NCI-H524 treated with DMSO at 0.1 percent for 48 hours (cell line): ENCODE measurements at regions not wholly inside any gene's neighbourhood (a gene's known extent, or its start where the extent isn't known, plus 50 kb on each side); places are given as distances from the start of the nearest gene placed in this dataset.
A peak's percentile ranks its signal among the peaks of the same experiment; 100 is the strongest.

Experiments
- DNase-seq: peaks from one replicate; lab custom pipeline; 2025; lab: John Stamatoyannopoulos, UW

DNA sequence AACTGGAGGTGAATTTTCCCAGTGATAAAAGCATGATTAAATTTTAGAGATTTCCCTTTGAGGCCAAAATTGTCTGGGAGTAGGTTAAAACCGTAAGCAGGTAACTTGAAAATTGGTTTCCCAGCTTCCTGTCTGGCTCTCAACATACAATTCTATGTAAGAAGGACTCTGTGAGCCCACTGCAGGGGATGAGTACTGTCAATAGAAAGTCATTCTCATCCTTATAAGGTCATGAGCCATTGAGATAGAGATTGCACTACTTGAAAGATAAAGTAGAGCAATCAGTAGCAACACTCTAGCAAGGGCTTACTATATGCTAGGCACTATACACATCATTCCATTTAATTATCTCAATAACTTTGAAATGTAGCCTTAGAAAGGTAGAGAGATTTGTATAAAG, 225.6 kb upstream of the HMGA2 start:
- DNase-seq = no peak

DNA sequence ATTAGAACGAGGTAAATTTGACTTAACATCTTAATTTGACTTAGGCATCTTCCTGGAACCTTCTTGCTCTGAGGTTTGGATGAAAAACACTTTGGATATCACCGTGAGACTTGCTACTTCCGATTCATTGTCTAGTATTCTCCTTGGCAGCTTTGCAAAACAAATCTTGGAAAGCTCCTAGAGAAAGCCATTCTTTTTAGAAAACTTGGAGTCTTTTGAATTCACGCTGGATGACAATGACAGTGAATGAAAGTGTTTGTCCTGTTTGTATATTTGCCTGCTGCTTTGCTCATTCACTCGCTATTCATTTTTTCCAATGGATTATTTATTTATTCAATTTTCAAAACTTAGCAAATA, 222.1 kb upstream of the HMGA2 start:
- no peak for DNase-seq

DNA sequence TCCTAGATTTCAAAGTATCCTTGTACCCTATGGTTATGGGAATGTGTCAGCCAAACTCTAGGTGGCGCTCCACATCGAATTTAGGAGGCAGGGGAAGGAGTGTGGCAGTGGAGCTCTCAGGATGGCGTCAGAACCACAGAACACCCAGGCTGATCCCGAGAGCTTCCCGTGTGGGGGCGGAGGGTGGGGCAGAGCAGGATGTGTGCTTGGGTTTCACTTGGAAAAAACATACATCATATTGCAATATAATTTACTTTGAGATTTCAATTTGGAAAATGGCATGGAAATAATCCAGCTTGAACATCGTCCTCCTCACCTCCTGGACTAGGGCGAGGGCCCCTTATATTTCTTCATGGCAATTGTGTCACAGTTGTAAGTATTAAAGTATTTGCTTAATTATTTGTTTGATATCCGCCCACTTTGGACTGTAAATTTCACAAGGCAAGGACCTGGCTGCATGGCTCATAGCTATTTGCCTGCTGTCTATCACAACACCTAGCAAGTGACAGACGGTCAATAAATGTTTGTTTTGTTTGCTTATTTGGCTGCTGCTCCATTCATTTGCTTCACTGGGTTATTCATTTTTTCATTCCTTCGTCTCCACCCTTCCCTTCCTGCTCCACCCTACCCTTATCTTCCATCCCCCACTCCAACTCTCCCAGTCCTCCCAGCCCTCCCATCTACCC, 221.5 kb upstream of the HMGA2 start:
- peak; percentile 11 for DNase-seq

DNA sequence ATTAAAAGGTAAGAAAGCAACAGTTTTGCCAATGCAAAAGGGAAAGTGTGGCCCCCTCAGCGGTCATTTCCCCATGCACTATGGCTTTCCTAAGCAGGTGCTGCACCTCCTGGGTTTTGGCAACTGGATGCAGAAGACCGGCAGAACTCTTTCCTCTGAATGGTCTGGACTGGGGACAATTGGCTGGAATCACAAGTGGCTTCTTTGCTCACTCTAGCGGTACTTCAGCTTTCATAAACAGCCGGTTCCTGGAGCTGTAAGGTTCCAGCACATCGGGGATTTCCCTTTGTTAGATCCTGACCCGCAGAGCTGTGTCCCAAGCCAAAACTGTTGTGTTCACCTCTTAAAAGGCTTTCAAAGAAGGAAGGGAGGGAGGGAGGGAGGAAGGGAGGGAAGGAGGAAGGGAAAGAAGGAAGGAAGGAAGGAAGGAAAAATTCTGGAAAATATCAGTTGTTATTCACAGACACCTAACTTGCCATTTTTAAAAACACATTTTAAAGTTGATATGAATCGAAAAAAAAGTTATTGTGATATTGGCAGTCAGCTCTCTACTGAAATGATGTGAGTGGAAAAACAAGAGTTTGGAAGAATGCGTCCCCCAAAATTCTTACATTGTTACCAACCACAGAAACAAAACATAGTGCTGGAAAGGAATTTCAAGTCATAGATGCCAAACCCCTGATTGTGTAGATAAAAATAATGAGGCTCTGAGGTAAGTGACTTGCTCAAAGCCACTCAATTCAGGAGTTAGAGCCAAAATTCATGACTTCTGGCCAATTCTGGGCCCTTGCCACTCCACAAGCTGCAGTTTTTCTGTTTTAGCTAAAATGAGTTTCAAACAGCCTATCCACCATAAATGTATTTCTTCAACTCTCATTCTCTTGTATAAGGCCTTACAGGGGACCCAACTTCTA, 220.6 kb upstream of the HMGA2 start:
- no peak for DNase-seq

DNA sequence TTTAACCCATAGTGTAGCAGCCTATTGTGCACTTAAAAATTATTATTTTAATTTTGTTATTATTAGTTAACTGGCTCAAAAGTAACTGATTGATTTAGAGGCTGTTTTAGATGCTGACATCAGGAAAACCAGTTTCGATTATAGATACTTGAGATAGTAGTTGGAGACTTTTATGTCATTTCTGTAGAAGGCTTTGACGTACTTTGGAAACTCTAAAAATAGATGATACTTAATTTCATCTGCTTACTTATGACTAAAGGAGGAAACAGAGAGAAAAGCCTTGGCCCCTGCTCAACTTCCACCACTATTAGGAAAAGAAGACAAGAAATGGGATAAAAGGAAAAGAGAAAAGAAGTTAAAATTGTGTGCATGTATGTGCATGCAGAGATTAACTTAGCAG, 219.3 kb upstream of the HMGA2 start:
- DNase-seq = no peak

DNA sequence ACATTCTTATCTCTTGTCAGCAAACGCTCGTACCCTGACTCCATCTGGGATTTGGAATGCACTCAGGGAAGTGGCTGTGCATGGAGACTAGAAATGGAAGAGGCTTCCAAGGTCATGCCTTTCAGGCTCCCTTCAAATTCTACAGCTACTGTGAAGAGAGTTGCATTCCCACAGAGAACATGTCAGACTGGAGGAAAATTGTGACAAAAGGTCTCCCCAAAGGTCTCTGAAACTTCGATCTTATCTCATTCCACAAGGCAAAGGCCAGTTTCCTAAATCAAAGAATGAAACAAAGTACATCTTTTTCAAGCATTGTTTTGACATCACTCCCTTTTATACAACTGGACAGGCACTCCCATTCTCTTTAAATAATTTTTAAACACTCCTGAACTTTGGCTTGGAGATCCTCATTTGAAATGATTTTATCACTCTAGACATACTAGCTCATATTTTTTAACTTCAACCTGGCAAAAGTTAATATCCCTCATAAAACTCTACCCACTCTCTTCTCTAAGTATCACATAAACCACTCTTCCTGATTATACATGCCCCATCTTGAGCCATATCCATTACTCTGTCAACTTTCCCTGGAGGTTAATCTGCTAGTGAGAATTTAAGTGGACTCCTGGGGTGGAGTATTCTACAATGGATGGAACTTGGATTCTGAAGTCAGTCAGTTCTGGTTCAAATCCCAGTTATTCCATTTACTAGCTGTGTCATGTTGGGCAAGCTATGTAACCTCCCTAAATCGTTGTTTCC, 218.1 kb upstream of the HMGA2 start:
- no peak for DNase-seq

DNA sequence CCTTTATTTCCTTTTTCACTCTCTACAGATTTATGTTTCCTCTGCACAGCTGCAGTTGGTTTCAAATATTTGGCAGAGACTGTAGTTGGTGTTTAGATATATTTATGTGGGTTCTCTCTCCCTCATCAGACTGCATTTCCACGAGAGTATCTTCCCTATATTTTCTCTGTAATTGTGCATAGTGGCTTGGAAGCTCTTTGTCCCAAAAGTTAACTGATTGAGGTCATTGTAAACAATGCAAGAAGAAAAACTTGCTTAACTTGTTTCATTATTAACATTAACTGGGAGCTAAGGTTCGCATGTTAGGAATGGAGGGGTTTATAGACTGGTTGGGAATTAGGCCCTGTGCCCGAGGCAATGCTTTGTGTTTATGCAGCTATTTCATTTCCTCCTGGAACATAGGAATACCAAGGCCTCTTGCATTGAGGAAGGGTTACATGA, 216.9 kb upstream of the HMGA2 start:
- no peak for DNase-seq

DNA sequence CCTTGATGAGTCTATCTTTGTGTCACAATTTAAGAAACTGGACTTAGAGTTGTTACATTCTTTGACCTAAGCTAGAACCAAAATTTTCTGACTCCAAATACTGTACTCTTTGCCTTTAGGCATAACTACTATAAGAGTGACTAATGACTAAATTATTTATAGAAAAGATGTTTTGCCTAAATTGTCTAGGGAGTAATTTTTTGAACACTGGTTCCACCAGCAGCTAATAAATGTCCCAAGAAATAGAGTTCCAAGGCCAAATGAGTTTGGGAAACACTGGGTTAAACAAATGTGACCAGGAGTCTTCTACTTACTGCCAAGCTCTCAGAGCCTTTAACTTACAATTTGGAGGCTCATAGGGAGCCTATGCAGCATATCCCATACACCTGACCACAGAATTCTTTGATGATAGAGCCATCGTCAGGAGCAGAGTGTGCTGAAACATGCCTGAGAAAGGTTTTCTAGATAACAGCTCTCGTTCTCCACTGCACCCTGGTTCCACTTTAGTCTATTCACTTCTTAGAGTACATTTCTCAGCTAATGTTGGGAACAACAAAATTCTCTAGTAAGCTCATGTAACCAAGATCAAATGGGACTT, 215.9 kb upstream of the HMGA2 start:
- DNase-seq = no peak

DNA sequence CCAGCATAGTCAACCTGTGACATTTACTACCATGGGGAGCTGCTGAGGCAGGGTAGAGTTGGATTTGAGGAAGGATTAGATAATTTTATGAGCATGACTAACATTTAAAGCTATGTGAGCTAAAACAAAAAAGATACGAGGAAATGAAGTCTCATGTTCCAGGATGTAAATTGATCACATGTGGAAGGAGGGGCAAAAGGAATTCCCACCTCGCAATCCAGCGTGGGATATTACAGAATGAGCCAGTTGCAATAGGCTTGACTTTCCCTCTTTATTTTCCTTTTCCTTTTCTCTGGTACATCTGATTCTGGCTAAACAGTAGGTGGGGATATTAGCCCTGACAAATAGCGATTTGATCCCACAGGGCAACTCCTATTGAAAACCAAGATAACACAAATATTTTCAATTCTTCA, 214.9 kb upstream of the HMGA2 start:
- DNase-seq = no peak

DNA sequence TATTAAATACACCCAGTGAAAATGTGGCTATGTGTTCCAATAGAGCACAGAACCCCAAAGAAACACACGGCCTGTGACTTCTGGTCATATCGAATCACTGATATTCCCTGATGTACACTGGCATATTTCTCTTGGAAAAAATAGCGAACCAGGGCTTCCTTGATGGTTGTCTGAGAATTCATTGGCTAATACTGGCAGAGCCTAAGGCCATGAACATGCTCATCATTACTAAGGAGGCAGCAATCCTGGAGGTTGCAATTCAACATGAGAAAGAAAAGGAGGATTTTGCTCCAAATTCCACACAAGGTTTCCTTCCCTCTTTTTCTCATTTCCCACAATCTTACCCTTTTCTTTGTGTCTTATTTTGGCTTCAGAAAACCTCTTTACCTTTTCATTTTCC, 212.9 kb upstream of the HMGA2 start:
- no peak for DNase-seq

DNA sequence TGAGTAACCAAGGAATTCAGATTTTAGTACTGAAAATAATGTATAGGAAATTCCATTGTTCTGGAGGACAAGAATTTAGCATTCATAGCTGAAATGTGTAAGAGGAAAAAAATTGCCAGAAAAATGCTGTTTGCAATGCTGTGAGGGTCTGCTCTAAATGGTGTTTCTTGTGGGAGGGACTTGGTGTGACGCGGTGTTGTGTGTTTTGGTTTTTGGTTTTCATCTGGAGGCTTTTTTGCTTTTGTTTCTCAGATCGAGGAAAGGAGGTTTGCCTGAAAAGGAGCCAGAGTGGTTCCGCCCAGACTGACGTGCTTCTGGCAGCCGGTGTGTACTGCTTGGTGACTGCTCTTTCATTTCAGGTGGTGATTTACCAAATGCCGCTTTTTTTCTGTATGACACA, 211.8 kb upstream of the HMGA2 start:
- DNase-seq = no peak

DNA sequence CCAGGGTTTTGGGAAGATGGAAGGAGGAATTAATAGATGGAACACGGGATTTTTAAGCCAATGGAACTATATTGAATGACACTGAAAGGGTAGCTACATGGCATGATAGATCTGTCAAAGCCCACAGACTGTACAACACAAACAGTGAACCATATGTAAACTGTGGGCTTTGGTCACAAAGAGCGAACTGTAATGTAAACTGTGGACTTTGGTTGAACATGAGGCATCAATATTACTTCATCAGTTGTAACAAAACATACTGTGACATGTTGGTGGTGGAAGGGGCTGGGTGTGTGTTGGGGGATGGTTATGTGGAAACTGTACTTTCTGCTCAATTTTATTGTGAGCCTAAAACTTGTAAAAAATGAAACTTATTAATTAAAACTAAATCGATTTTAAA, 210.6 kb upstream of the HMGA2 start:
- no peak for DNase-seq

DNA sequence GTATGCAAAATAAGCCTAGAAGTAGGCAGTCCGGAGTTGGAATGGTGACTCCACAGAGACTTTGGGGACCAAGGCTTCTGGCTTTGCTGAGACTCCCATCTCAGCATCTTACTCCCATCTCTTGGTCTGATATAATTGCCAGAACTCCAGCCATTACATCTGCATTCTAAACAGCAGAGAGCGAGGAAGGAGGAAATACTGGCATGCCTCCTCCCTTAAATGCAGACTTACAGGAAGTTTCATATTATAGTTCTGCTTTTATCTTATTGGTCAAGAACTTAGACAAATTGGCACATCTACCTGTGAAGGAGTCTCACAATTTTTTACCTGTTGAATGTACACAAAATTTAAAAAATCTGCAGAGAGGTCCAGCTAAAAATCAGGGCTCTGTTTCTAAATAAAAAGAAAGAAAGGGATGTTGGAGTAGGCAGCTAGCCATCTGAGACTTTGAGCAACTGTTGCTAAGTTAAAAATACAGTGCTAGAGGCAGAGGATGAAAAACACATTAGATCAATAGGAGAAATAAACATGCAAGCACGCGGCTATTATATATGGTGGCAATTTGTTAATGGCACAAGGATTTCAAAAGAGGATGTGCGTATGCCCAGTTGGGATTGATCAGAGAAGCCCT, 209.9 kb upstream of the HMGA2 start:
- DNase-seq = no peak

DNA sequence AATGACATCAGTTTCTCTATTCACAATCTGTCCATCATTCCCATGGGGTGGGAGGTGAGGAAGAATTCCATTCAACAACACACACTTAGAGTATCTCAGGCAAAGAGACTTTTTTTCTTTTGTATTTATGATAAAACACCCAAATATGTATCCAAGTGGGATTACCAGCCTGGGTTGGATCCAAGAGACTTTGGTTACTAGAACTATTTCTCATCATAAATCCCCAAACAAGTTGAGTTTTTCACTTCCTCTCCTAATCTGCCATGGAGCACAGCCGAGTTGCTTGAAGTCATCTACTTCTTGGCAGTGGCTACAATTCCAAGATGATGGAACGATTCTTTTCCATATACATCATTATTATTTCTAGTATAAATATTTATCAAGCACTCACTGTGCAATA, 209.2 kb upstream of the HMGA2 start:
- DNase-seq = no peak

DNA sequence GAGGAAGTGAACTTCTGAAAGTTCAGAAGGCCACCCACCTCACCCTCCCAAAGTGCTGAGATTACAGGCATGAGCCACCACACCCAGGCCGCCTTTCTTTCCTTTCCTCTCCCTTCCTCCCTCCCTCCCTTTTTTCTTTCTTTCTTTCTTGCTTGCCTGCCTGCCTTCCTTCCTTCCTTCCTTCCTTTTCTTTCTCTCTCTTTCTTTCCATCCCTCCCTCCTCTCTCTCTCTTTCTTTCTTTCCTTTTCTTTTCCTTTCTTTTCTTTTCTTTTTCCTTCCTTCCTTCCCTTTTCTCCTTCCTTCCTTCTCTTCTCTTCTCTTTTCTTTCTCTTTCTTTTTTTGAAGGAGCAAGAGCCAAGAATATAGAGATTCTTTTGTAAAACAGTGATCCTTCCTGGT, 208.3 kb upstream of the HMGA2 start:
- no peak for DNase-seq

DNA sequence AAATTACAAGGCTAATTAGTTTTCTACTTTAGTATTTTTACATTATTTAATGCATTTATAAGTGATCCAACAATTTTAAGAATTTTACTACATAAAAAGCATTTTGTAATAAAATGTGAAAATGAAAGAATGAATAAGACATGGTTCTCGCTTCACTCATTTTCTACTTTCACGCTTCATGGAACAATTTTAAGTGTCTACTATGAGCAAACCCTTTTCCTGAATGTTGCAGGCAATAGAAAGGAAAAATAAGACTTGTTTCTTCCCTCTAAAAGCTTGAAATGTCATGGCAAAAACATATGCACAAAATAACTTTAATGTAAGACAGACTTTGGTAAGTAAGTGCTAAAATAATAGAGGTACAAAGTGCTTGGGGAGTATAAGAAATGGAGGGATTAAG, 205.7 kb upstream of the HMGA2 start:
- no peak for DNase-seq

DNA sequence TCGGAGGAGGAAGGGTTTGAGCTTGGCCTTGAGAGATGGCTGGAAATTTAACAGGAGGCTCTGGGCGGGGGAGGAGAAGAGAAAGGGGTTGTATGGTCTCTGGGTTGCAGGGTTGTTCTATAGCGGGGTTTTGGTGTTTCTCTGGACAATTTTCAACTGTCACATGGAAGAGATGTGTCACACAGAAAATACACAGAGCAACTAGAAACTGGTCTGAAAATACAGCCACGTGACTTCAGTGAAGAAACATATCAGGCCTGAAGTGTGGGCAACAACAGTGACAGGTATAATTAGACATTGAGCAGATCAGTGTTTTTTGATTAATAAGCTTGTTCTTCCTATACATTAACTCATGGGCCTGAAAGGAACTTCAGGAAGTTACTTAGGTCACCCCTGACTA, 205.3 kb upstream of the HMGA2 start:
- no peak for DNase-seq

DNA sequence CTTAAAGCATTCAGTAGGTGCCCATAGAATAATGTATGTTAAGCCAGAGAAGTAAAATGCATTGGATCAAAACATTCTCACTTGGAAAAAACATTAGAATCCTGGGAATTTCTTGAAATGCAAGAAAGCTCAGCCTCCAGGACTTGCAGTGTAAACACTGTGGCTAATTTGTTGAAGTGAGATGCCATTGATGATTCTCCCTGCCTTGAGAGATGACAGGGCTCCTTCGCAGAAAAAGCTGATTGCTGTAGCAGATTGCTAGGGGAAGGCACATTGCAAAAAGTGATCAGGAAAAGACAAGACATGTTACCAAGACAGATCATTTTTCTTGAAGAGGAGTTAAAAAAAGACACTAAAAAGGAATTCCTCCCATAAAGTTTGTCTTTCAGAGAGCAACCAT, 204.2 kb upstream of the HMGA2 start:
- no peak for DNase-seq

DNA sequence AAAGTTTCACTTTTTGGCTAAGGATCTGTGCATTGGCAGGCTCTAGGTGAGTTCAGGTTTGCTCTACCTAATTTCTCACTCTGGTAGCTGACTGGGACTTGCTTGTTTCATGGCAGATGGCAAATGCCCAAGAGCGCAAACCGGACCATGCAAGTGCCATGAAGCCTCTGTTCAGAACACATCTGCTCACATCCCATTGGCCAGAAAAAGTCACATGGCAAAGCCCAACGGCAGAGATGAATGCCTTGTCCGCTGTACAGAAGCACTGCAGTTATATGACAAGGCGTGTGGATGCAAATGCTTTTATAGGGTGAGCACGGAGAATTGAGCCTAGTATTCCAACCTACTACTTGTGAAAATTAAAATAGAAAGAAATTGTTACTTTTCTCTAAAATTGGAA, 202.2 kb upstream of the HMGA2 start:
- DNase-seq = no peak

DNA sequence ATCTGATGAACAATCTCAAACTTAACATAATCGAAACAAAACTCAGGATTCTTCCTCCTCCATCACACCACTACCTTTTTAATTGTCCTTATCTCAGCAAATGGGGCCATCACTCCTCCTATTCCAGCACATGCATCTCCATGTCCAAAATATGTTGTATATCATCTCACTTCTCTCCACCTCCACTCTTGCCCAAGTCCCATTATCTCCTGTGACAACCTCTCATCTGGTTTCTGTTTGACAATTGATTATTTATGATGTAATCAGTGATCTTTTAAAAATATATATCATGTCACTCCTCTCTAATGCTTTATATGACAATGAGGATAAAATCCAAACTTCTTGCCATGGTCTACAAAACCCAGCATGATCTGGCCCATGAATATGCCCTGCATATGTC, 200.8 kb upstream of the HMGA2 start:
- DNase-seq = no peak

DNA sequence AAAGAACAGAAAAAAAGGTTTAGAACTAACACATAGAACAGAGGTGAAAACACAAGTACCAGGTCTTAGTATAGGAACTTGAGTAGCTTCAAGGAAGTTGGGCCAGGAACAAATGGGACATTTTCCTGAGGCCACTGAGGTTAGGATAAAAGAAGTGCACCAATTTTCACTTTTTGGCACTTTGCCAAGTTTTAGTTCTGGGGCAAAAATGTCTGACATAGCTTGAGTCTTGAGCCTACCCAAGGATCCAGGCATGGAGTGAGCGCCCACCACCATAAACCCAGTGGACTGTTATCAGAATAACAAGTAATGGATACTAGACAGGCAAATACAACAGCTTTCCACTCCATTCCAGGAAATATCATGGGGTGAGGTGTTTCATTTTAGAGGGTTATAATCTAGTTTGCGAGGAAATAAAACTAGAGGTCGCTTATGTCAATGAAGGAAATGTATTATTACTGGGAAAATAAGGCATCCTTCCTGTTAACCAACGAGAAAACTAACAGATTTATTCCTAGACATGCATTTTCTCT, 199.7 kb upstream of the HMGA2 start:
- DNase-seq = no peak

DNA sequence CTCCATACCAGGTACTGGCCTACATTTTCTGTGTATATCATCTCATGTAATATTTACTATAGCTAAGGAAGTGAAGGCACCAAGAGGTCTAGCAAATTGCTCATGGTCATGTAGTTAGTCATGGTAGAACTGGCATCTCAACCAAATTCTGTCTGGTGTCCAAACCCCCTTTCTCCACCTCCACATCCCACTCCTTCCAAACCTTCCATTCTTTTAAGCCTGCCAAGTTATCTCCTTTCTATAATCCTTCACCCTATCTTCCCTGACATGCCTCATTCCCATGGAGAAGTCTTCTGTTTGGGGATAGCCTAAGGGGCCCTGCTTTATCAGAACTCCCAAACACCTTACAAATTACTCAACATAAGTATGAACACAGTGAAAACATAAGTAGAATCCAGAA, 196.2 kb upstream of the HMGA2 start:
- DNase-seq = no peak
